Neuron (in vitro differentiated cells): ENCODE measurements at regions not wholly inside any gene's neighbourhood (a gene's known extent, or its start where the extent isn't known, plus 50 kb on each side); places are given as distances from the start of the nearest gene placed in this dataset.
"Not testable (repeated sequence)": the region's sequence is repeated elsewhere in the genome, so short reads cannot be mapped to it uniquely, and the experiment has no call there.

Experiments used
- H2AFZ ChIP-seq: one replicate; pipeline ENCODE4 v1.6.1; 2013; ENCODE audit warnings: low read depth, mild to moderate bottlenecking, inconsistent platforms, low read length, moderate library complexity
- H3K27me3 ChIP-seq: one replicate; pipeline ENCODE4 v1.6.1; 2013; ENCODE audit warnings: low read length; ENCODE audit not compliant: insufficient read depth
- H3K36me3 ChIP-seq: one replicate; pipeline ENCODE4 v1.6.1; 2013; ENCODE audit warnings: low read length; ENCODE audit not compliant: insufficient read depth
- H3K4me1 ChIP-seq: one replicate; pipeline ENCODE4 v1.6.1; 2013; ENCODE audit warnings: low read length; ENCODE audit not compliant: insufficient read depth
- H3K4me3 ChIP-seq: 2 replicates; pipeline ENCODE4 v1.5.1; 2013; ENCODE audit warnings: mild to moderate bottlenecking, low read length, moderate library complexity
- H3K9me3 ChIP-seq: one replicate; pipeline ENCODE4 v1.6.1; 2013; ENCODE audit warnings: low read length

DNA sequence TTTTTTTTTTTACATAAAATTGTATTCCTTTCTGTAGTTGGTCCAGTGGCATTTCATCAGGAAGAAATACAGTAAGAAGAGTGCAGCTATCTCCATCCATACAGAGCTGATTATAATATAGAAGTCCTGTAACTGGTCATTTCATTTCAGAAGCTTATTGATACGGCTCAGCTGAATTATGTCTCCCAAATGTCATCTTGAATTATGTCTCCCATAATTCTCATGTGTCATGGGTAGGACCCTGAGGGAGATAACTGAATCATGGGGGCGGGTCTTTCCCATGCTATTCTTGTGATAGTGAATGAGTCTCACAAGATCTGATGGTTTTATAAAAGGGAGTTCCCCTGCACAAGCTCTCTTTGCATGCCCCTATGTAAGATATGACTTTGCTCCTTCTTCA is 492.9 kb downstream of the CHSY3 start:
- H3K27me3 ChIP-seq, result no peaks in the 10 kb centered on the region
- H3K36me3 ChIP-seq, result no peaks in the 10 kb centered on the region

GRCh38 chr5:130391727-130392264 is 487.5 kb downstream of the CHSY3 start:
- H3K4me3 ChIP-seq, H3K4me1 ChIP-seq, H3K9me3 ChIP-seq, H2AFZ ChIP-seq, H3K27me3 ChIP-seq, H3K36me3 ChIP-seq: not testable (repeated sequence)

More for the DNA sequence above, 492.9 kb downstream of the CHSY3 start:
- H2AFZ ChIP-seq, result no peak overlapping the region
- H3K4me3 ChIP-seq, result no peak overlapping the region
- no peaks in the 10 kb centered on the region for H3K9me3 ChIP-seq
- no peaks in the 10 kb centered on the region for H3K4me1 ChIP-seq

DNA sequence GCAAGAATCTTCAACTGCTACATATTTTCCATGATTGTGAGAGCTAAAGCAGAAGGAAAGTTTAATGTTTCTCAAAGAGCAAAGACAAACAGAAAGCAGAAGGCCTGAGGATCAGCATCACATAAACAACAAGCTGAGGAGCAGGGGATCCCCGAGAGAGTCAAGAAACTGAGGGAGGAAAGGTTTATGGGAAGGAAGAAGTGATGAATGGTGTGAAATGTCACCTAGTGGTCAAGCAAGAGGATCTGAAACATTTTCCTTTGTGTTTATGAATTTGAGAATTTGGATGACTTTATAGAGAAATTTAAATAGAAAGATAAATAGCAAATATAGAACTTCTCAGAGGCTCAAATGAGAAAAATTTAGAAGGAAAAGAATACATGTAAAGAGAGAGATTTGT is 481.9 kb downstream of the CHSY3 start:
- Histone ChIP-seq H3K27me3 (no peaks in the 10 kb centered on the region), H3K36me3 (no peaks in the 10 kb centered on the region), H3K9me3 (no peaks in the 10 kb centered on the region), H2AFZ (peak overlapping the region; percentile 34), H3K4me3 (no peak overlapping the region), H3K4me1 (no peaks in the 10 kb centered on the region)

DNA sequence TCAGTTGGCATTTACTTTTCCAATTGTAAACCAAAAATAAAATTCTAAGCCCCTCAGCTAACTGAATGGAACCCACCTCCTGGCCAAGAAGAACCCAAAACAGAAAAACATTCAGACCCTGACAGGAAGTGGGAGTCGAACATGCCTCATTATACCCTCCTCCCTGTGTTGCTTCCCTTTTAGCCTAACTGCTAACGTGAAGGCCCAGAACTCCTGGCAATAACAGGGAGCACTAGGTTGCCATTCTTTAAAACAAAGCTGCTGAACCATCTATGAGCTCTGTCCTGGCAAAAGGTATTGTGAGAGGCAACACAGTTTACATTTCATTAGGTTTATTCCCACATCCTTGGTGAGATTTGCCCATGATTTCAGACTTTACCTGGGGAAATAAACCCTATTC is 481.4 kb downstream of the CHSY3 start:
- H2AFZ ChIP-seq, result peak overlapping the region; percentile 34
- no peaks in the 10 kb centered on the region for H3K27me3 ChIP-seq
- H3K9me3 ChIP-seq, result no peaks in the 10 kb centered on the region
- H3K4me3 ChIP-seq, result no peak overlapping the region
- no peaks in the 10 kb centered on the region for H3K4me1 ChIP-seq
- H3K36me3 ChIP-seq, result no peaks in the 10 kb centered on the region

DNA sequence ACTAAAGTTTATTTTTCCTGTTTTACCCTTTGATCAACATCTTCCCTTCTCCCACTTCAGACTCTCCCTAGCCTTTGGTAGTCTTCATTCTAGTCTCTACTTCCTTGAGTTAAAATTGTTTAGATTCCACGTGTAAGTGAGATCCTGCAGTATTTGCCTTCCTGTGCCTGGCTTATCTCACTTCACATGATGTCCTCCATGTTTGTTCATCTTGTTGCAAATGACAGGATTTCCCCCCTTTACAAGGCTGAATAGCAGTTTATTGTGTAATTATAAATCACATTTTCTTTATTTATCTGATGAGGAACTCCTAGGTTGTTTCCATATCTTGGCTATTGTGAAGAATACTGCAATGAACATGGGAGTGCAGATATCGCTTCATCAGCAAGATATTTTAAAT is 461.7 kb downstream of the CHSY3 start:
- H3K4me3 ChIP-seq, result no peak overlapping the region
- H3K9me3 ChIP-seq, result no peaks in the 10 kb centered on the region
- H3K27me3 ChIP-seq, result no peaks in the 10 kb centered on the region
- H3K4me1 ChIP-seq, result no peaks in the 10 kb centered on the region
- no peaks in the 10 kb centered on the region for H3K36me3 ChIP-seq
- H2AFZ ChIP-seq, result no peak overlapping the region

- H3K4me3 ChIP-seq, result no peak overlapping the region
- no peaks in the 10 kb centered on the region for H3K4me1 ChIP-seq
- no peaks in the 10 kb centered on the region for H3K9me3 ChIP-seq
- no peaks in the 10 kb centered on the region for H3K36me3 ChIP-seq
- H3K27me3 ChIP-seq, result no peaks in the 10 kb centered on the region
- H2AFZ ChIP-seq, result no peak overlapping the region
Measured at GRCh38 chr5:130350131-130350530, 445.9 kb downstream of the CHSY3 start.

DNA sequence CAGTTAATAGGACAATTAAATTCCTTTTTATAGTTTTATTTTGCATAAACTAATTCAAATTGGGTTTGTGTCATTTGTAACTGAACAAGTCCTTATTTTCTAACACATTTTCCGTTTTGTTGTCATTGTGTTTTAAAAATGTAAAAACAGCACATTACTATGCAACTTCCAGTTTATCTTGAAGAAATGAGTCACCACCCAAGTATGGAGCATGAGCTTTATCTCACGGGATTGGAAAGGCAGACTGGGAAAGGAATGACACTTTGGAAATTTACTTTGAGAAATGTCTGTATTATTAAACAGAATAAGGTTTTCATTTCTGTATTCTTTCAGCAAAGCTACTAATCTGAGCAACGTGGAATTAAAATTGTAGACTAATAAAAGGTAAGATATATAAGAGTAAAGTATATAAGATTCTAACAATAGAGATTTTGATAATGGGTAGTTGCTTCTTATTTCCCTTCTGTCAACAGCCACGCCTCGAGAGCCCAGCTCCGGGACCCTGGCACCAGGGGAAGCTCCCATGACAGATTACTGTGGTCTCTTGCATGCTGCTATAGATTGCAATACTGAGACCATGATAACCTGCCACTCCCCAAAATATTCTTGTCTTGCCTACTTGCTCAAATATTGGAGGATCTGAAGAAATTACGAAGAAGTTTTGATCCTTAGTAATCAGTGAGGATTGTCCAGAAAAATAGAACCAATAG is 433.1 kb downstream of the CHSY3 start:
- Histone ChIP-seq H2AFZ (no peak overlapping the region), H3K4me1 (no peaks in the 10 kb centered on the region)

DNA sequence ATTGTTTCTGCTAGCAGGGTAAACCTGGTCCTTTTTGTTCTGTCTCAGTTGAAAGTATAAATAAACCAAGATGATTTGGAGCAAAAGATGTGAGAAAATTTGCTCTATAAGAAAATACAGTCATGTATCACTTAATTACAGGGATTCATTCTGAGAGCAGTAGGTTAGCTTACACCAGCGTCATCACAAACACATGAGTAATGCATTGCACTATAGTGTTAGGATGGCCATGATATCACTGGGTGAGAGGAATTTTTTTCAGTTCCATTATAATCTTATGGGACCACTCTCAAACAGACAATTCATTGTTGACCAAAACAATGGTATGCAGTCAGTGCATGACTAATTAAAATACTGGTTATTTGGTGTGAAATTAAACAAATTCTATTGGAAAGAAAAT is 430.9 kb downstream of the CHSY3 start:
- Histone ChIP-seq H3K9me3 (no peaks in the 10 kb centered on the region), H3K4me1 (no peaks in the 10 kb centered on the region), H2AFZ (no peak overlapping the region), H3K27me3 (no peaks in the 10 kb centered on the region), H3K4me3 (no peak overlapping the region), H3K36me3 (no peaks in the 10 kb centered on the region)

More for the DNA sequence above, 433.1 kb downstream of the CHSY3 start:
- H3K4me3 ChIP-seq, result no peak overlapping the region
- H3K36me3 ChIP-seq, result no peaks in the 10 kb centered on the region
- no peaks in the 10 kb centered on the region for H3K27me3 ChIP-seq
- H3K9me3 ChIP-seq, result no peaks in the 10 kb centered on the region

DNA sequence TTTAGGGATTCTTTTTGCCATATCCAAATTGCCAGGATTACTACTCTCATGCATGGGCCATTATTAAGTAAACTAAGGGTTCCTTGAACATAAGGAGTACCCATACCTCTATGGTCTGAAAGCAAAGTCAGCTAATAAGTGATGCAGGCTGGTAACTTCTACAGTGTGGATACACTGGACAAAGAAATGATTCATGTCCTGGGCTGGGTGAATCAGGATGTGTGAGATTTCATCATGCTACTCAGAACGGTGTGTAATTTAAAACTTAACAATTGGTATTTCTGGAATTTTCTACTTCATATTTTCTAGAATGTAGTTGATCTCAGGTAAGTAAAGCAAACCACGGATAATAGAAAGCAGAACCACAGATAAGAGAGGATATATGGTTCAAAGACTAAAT is 428.8 kb downstream of the CHSY3 start:
- H3K36me3 ChIP-seq, result no peaks in the 10 kb centered on the region
- H3K4me1 ChIP-seq, result no peaks in the 10 kb centered on the region
- H3K27me3 ChIP-seq, result no peaks in the 10 kb centered on the region
- H2AFZ ChIP-seq, result no peak overlapping the region
- H3K9me3 ChIP-seq, result no peaks in the 10 kb centered on the region
- H3K4me3 ChIP-seq, result no peak overlapping the region

- Histone ChIP-seq H3K4me3 (no peak overlapping the region), H3K4me1 (no peaks in the 10 kb centered on the region), H3K27me3 (no peaks in the 10 kb centered on the region), H3K9me3 (no peaks in the 10 kb centered on the region), H2AFZ (no peak overlapping the region), H3K36me3 (no peaks in the 10 kb centered on the region)
Measured at GRCh38 chr5:130331332-130331731, 427.1 kb downstream of the CHSY3 start.

DNA sequence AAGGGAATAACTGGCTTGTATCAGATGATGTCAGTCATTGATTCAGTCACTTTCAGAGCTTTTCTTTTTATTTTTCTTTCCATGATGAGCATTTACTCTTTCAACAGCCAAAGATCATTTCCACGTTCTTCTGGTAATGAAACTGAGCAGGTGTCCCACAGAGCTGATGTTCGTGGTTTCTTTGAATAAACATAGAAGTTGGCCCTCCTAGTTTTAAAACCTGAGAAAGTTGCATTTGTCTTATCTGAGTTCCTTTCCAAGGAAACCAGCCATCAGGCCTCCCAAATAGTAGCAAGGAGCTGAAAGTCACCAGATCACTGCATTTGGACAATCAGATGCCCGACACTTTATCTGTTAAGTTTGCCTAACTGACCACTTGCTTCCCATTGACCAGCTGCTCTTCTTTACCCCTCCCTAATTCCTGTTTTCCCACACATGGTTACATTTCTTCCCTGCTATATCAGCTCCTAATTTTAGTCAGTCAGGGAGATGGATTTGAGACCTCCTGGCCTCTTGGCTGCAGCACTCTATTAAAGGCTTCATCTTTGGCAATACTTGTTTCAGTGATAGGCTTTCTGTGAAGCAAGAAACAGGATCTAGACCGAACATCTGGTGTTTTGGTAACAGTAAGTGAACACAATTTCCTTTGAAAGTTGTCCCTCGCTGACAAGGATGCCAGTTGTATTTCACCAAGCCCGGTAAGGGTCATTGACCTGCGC is 420.8 kb downstream of the CHSY3 start:
- Histone ChIP-seq H3K4me3 (no peak overlapping the region), H3K9me3 (no peaks in the 10 kb centered on the region), H3K27me3 (no peaks in the 10 kb centered on the region), H3K4me1 (no peaks in the 10 kb centered on the region), H2AFZ (no peak overlapping the region), H3K36me3 (no peaks in the 10 kb centered on the region)

DNA sequence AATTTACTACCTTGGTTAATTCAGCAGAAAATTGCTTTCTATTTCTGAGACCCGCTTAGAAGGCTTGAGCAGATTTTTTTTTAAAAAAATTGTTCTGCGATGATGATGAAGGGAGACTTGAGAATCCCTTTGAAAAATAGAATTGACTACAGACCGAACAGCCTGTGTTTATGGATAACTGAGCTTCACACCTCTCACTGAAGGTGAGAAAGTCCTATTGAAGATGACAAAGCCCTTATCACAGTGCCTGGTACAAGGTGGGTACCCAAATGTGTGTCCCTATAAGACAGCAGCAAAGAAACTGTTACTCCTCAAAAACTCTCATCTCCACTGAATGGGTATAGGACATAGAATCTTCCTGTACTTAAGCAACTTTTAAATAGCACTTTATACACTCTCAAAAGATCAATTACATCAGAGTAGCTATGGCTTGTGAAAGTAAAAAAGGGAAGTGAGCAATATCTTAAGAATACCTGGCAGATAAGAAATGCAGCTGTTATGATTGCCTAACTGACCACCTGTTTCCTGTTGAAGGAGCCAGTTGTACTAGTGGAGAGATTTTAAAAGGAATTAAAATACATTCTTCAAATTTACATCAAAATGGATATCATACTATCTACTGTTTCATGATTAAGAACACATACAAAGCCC is 419.7 kb downstream of the CHSY3 start:
- H3K36me3 ChIP-seq, result no peaks in the 10 kb centered on the region
- no peaks in the 10 kb centered on the region for H3K4me1 ChIP-seq
- H3K27me3 ChIP-seq, result no peaks in the 10 kb centered on the region
- H2AFZ ChIP-seq, result no peak overlapping the region
- H3K4me3 ChIP-seq, result no peak overlapping the region
- no peaks in the 10 kb centered on the region for H3K9me3 ChIP-seq

- Histone ChIP-seq H3K4me3 (no peak overlapping the region), H3K27me3 (no peaks in the 10 kb centered on the region), H3K9me3 (no peaks in the 10 kb centered on the region), H3K4me1 (peaks cover under 1% of the 10 kb centered on the region), H2AFZ (no peak overlapping the region), H3K36me3 (no peaks in the 10 kb centered on the region)
Measured at GRCh38 chr5:130321931-130322330, 417.7 kb downstream of the CHSY3 start.
